Adrenal gland (tissue), 5 donors: ENCODE measurements at regions not wholly inside any gene's neighbourhood (a gene's known extent, or its start where the extent isn't known, plus 50 kb on each side); places are given as distances from the start of the nearest gene placed in this dataset.

Experiments used
- POLR2A ChIP-seq, 2 donors: fragments of 450-650 bp; IDR thresholded peaks; one replicate each; pipeline ENCODE4 v1.6.1; 2017; ENCODE audit warnings: antibody characterized with exemption in 2 of 2, mild to moderate bottlenecking in 2 of 2, moderate library complexity in 1 of 2
- TF ChIP-seq, protein P1 (sequence below), 6 experiments: fragments of 450-650 bp in 4 of 6; fragments of 200-600 bp in 2 of 6; sonication (generic) in 1 of 6; IDR thresholded peaks; 1 replicate in 5 of 6; 2 replicates in 1 of 6; pipeline versions ENCODE4 v1.5.1 to v1.8.0; 2016 to 2021; ENCODE audit warnings: antibody characterized with exemption in 6 of 6, mild to moderate bottlenecking in 2 of 6, moderate library complexity in 1 of 6
- donor health status: DM: no; HTN: no; CAD: no.

- TF ChIP-seq, protein P1, sequence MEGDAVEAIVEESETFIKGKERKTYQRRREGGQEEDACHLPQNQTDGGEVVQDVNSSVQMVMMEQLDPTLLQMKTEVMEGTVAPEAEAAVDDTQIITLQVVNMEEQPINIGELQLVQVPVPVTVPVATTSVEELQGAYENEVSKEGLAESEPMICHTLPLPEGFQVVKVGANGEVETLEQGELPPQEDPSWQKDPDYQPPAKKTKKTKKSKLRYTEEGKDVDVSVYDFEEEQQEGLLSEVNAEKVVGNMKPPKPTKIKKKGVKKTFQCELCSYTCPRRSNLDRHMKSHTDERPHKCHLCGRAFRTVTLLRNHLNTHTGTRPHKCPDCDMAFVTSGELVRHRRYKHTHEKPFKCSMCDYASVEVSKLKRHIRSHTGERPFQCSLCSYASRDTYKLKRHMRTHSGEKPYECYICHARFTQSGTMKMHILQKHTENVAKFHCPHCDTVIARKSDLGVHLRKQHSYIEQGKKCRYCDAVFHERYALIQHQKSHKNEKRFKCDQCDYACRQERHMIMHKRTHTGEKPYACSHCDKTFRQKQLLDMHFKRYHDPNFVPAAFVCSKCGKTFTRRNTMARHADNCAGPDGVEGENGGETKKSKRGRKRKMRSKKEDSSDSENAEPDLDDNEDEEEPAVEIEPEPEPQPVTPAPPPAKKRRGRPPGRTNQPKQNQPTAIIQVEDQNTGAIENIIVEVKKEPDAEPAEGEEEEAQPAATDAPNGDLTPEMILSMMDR (IDR thresholded peaks at IDR 0.05), result no peak
- TF ChIP-seq POLR2A (IDR thresholded peaks at IDR 0.05), result no peak
Observed at GRCh38 chr19:16005925-16006324, 57.1 kb downstream of the OR10H4 start.
